Lung (tissue), 11 donors: ENCODE measurements at regions not wholly inside any gene's neighbourhood (a gene's known extent, or its start where the extent isn't known, plus 50 kb on each side); places are given as distances from the start of the nearest gene placed in this dataset.

Experiments
- ATAC-seq: fragments of 200-7000 bp; cut with Tn5 transposase; one replicate; pipeline ENCODE4 v1.9.1; 2020; ENCODE audit warnings: moderate number of reproducible peaks; ENCODE audit not compliant: insufficient read depth, low FRiP score
- DNase-seq, 3 donors: peaks; one replicate each; pipeline ENCODE4 v3.0.0-alpha.2; 2013 to 2017
- H3K27ac ChIP-seq, 2 donors: one replicate each; pipeline ENCODE4 v1.5.1; 2013; ENCODE audit warnings: mild to moderate bottlenecking in 2 of 2, moderate library complexity in 2 of 2, control low read depth in 1 of 2, inconsistent platforms in 1 of 2, low read depth in 1 of 2, low read length in 1 of 2
- H3K27me3 ChIP-seq, 3 donors: one replicate each; pipeline ENCODE4 v1.5.1; 2013; ENCODE audit warnings: low read length in 2 of 3; ENCODE audit not compliant: control insufficient read depth in 3 of 3, insufficient read depth in 3 of 3
- H3K36me3 ChIP-seq, 4 donors: one replicate each; pipeline ENCODE4 v1.5.1; 2013; ENCODE audit warnings: low read length in 4 of 4, mild to moderate bottlenecking in 1 of 4, moderate library complexity in 1 of 4; ENCODE audit not compliant: control insufficient read depth in 4 of 4, insufficient read depth in 4 of 4
- H3K4me1 ChIP-seq, 5 donors: one replicate each; pipeline ENCODE4 v1.5.1; 2013; ENCODE audit warnings: low read length in 5 of 5, mild to moderate bottlenecking in 2 of 5, moderate library complexity in 1 of 5; ENCODE audit not compliant: control insufficient read depth in 5 of 5, insufficient read depth in 5 of 5
- H3K4me3 ChIP-seq: one replicate; pipeline ENCODE4 v1.5.1; 2013; ENCODE audit warnings: mild to moderate bottlenecking, control low read depth, moderate library complexity
- H3K9ac ChIP-seq, 2 donors: one replicate each; pipeline ENCODE4 v1.5.1; 2013; ENCODE audit warnings: low read length in 2 of 2, control low read depth in 1 of 2; ENCODE audit not compliant: insufficient read depth in 1 of 2
- H3K9me3 ChIP-seq, 4 donors: one replicate each; pipeline ENCODE4 v1.5.1; 2013; ENCODE audit warnings: low read length in 3 of 4, mild to moderate bottlenecking in 1 of 4, moderate library complexity in 1 of 4; ENCODE audit not compliant: control insufficient read depth in 4 of 4, insufficient read depth in 3 of 4
- WGBS, 2 donors: extraction: QIAGEN DNeasy Blood & Tissue Kit; methylation state at CpG; one replicate each; pipeline ENCODE4 v1.1.7; 2013; 5-methylcytosine and 5-hydroxymethylcytosine counted together
- TF ChIP-seq, protein P1 (sequence below): IDR thresholded peaks from 2 replicates; pipeline ENCODE4 v1.5.1; 2012; ENCODE audit warnings: mild to moderate bottlenecking; ENCODE audit errors: control extremely low read depth, extremely low read depth
- donor health status: control.
- donor health status: control.
- donor health status: Bipolar disorder and iron deficiency.
- donor health status: healthy.
- donor health status: DM: yes; HTN: yes; CAD: no.

DNA sequence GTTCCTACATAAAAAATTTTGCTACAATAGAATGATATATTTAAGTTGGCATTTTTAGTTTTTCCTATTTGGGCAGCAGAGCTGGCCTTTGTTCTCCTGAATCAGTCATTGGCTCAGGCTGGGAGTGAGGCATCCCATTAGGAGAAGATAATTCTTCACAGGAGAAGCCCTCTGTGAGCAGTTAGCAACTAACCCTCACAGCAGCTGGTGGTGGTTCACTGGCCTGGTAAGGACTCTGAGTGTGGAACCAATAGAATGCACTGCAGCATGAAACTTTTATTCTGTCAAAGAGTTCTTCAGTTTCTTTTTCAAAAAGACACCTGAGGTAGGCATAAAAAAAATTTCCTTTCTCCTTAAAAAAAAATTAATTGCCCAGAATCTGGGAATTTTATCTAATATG is 562.6 kb downstream of the ZNF385D start:
- Histone ChIP-seq H3K4me3 (no peak overlapping the region), H3K27me3 (no peaks in the 10 kb centered on the region), H3K4me1 (no peaks in the 10 kb centered on the region), H3K9me3 (no peaks in the 10 kb centered on the region), H3K36me3 (no peaks in the 10 kb centered on the region), H3K9ac (no peak overlapping the region), H3K27ac (no peak overlapping the region)
- DNase-seq (no peak), ATAC-seq (no peak)
- TF ChIP-seq, protein P1, sequence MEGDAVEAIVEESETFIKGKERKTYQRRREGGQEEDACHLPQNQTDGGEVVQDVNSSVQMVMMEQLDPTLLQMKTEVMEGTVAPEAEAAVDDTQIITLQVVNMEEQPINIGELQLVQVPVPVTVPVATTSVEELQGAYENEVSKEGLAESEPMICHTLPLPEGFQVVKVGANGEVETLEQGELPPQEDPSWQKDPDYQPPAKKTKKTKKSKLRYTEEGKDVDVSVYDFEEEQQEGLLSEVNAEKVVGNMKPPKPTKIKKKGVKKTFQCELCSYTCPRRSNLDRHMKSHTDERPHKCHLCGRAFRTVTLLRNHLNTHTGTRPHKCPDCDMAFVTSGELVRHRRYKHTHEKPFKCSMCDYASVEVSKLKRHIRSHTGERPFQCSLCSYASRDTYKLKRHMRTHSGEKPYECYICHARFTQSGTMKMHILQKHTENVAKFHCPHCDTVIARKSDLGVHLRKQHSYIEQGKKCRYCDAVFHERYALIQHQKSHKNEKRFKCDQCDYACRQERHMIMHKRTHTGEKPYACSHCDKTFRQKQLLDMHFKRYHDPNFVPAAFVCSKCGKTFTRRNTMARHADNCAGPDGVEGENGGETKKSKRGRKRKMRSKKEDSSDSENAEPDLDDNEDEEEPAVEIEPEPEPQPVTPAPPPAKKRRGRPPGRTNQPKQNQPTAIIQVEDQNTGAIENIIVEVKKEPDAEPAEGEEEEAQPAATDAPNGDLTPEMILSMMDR = no peak

DNA sequence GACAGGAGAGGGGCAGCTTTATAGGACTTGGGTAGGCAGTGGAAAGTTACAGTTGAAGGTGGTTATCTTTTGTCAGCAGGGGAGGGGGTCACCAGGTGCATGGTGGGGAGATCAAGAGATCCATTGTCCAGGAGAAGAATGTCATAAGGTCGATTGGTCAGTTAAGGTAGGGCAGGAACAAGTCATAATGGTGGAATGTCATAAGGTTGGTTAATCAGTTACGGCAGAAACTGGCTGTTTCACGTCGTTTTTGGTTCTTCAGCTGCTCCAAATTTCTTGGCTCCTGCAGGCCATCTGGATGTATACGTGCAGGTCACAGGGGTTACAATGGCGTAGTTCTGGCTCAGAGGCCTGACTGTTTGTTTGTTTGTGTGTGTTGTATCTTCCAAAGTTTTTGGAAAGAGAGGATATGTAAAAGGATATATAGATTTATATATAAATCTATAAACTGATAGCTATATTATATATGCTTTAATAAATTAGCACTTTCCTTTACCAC is 565.1 kb downstream of the ZNF385D start:
- 71 to 74% methylated on average over 6 of the region's 6 CpGs for WGBS, 2 donors
- Histone ChIP-seq H3K9ac (no peak overlapping the region), H3K27ac (no peak overlapping the region), H3K4me1 (no peaks in the 10 kb centered on the region), H3K27me3 (no peaks in the 10 kb centered on the region), H3K36me3 (no peaks in the 10 kb centered on the region), H3K4me3 (no peak overlapping the region), H3K9me3 (no peaks in the 10 kb centered on the region)
- ATAC-seq (no peak), DNase-seq (no peak)
- TF ChIP-seq, protein P1 = no peak

DNA sequence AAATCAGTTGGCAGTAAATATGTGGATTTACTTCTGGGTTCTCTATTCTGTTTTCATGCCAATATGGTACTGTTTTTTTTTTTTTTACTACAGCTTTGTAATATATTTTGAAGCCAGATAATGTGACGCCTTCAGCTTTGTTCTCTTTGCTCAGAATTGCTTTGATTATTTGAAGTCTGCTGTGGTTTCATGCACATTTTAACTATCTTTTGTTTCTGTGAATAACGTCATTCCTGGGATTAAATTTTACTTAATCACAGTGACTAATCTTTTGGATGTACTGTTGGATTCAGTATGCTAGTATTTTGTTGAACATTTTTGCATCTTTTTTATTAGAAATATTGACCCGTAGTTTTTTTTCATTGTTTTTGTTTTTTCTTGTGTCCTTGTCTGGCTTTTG is 576.5 kb downstream of the ZNF385D start:
- Histone ChIP-seq H3K27ac (no peak overlapping the region), H3K27me3 (no peaks in the 10 kb centered on the region), H3K9me3 (peaks cover 0 to 6% (median 3%) of the 10 kb centered on the region in 4 donors), H3K4me3 (no peak overlapping the region), H3K36me3 (no peaks in the 10 kb centered on the region), H3K4me1 (peaks cover 0 to 3% (median 0%) of the 10 kb centered on the region in 5 donors), H3K9ac (no peak overlapping the region)
- WGBS, 2 donors = 83 to 88% methylated on average over 3 of the region's 3 CpGs
- TF ChIP-seq, protein P1 = no peak
- no peak for DNase-seq
- ATAC-seq = no peak

DNA sequence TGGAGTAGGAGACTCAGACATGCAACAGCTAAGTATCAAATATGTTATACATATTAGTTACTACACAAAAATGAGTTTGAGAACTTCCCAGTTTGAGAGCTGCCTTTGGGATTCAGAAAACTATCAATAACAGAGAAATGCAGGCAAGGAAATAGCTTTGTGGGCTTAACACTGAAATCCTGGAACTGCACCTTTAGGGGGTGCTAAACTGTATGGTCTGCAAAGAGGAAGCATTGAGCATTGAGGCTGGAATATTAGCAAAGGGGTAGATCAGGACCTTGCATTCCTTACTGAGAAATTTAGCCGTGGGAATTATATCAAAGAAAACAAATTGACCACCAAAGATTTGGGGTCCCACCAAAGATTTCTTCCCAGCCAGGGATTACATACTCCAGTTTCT is 580.0 kb downstream of the ZNF385D start:
- WGBS, 2 donors = 68 to 74% methylated on average over 1 of the region's 1 CpG

More for the DNA sequence above, 580.0 kb downstream of the ZNF385D start:
- peak in 1 of 3 donors; percentile 12 for DNase-seq
- TF ChIP-seq, protein P1 = no peak
- H3K4me3 ChIP-seq = no peak overlapping the region
- no peak for ATAC-seq
- no peak overlapping the region for H3K9ac ChIP-seq
- no peaks in the 10 kb centered on the region for H3K36me3 ChIP-seq
- no peaks in the 10 kb centered on the region for H3K27me3 ChIP-seq
- H3K27ac ChIP-seq = no peak overlapping the region
- H3K4me1 ChIP-seq = peaks cover 0 to 3% (median 0%) of the 10 kb centered on the region in 5 donors
- H3K9me3 ChIP-seq = no peaks in the 10 kb centered on the region
